HEK293 (cell line): ENCODE measurements at regions not wholly inside any gene's neighbourhood (a gene's known extent, or its start where the extent isn't known, plus 50 kb on each side); places are given as distances from the start of the nearest gene placed in this dataset.

Source experiments
- CTCF ChIA-PET: fragments of 350-600 bp; formaldehyde crosslinking; extraction: SDS; loops from one replicate; lab custom pipeline; 2021; ENCODE audit warnings: antibody characterized with exemption; lab: Yijun Ruan, JAX
- POLR2A ChIA-PET: fragments of 300-600 bp; formaldehyde crosslinking; extraction: SDS; loops from one replicate; lab custom pipeline; 2020; ENCODE audit warnings: antibody characterized with exemption, inconsistent platforms; lab: Yijun Ruan, JAX
- H3K27ac ChIP-seq: fragments of 200-500 bp; sonication (Bioruptor generic); 2 replicates; pipeline ENCODE4 v1.5.1; 2014; ENCODE audit warnings: low read depth, low read length, control low read depth, inconsistent platforms; ENCODE audit errors: extremely low read depth
- H3K36me3 ChIP-seq, 2 experiments: fragments of 200-500 bp in 1 of 2; sonication (Bioruptor generic) in 1 of 2; 1 replicate in 1 of 2; 2 replicates in 1 of 2; pipeline ENCODE4 v1.5.1; 2014 to 2017; ENCODE audit warnings: inconsistent platforms in 2 of 2, low read length in 2 of 2; ENCODE audit not compliant: control insufficient read depth in 2 of 2, insufficient read depth in 1 of 2
- H3K4me1 ChIP-seq: fragments of 200-500 bp; sonication (Bioruptor generic); 2 replicates; pipeline ENCODE4 v1.5.1; 2014; ENCODE audit warnings: mild to moderate bottlenecking, low read length, inconsistent platforms; ENCODE audit not compliant: control insufficient read depth, insufficient read depth
- H3K4me3 ChIP-seq: 2 replicates; pipeline ENCODE4 v1.5.1; 2011; ENCODE audit warnings: low read depth, mild to moderate bottlenecking, control low read depth, low read length, moderate library complexity
- H3K9me3 ChIP-seq: fragments of 200-500 bp; sonication (Bioruptor generic); 2 replicates; pipeline ENCODE4 v1.5.1; 2014; ENCODE audit warnings: low read depth, low read length, inconsistent platforms; ENCODE audit not compliant: control insufficient read depth, insufficient read depth
- BCL11A ChIP-seq: fragments of 450-650 bp; formaldehyde crosslinking; IDR thresholded peaks from 2 replicates; pipeline ENCODE4 v1.5.1; 2016; ENCODE audit warnings: low read depth, missing biosample characterization, missing genetic modification characterization
- PATZ1 ChIP-seq: fragments of 450-650 bp; formaldehyde crosslinking; IDR thresholded peaks from 2 replicates; pipeline ENCODE4 v1.5.1; 2016; ENCODE audit warnings: missing biosample characterization, missing genetic modification characterization
- WT1 ChIP-seq: fragments of 450-650 bp; formaldehyde crosslinking; IDR thresholded peaks from 2 replicates; pipeline ENCODE4 v1.5.1; 2016; ENCODE audit warnings: missing biosample characterization, missing genetic modification characterization
- YY1 ChIP-seq: fragments of 450-650 bp; formaldehyde crosslinking; IDR thresholded peaks from 2 replicates; pipeline ENCODE4 v1.5.1; 2018; ENCODE audit warnings: missing biosample characterization, missing genetic modification characterization
- YY2 ChIP-seq: fragments of 450-650 bp; formaldehyde crosslinking; IDR thresholded peaks from 2 replicates; pipeline ENCODE4 v1.5.1; 2016; ENCODE audit warnings: missing biosample characterization, missing genetic modification characterization
- ZBTB49 ChIP-seq: fragments of 450-650 bp; formaldehyde crosslinking; IDR thresholded peaks from 2 replicates; pipeline ENCODE4 v1.5.1; 2016; ENCODE audit warnings: missing biosample characterization, missing genetic modification characterization, low read depth
- ZNF10 ChIP-seq: fragments of 450-650 bp; formaldehyde crosslinking; IDR thresholded peaks from 2 replicates; pipeline ENCODE4 v1.5.1; 2017; ENCODE audit warnings: missing biosample characterization, missing genetic modification characterization
- ZNF132 ChIP-seq: fragments of 450-650 bp; formaldehyde crosslinking; IDR thresholded peaks from 2 replicates; pipeline ENCODE4 v1.5.1; 2017; ENCODE audit warnings: missing biosample characterization, missing genetic modification characterization, borderline replicate concordance
- ZNF133 ChIP-seq: fragments of 450-650 bp; formaldehyde crosslinking; IDR thresholded peaks from 2 replicates; pipeline ENCODE4 v1.5.1; 2016; ENCODE audit warnings: missing biosample characterization, missing genetic modification characterization
- ZNF140 ChIP-seq: fragments of 450-650 bp; formaldehyde crosslinking; IDR thresholded peaks from 2 replicates; pipeline ENCODE4 v1.5.1; 2016; ENCODE audit warnings: missing biosample characterization, missing genetic modification characterization
- ZNF175 ChIP-seq: fragments of 450-650 bp; formaldehyde crosslinking; IDR thresholded peaks from 2 replicates; pipeline ENCODE4 v1.5.1; 2016; ENCODE audit warnings: missing biosample characterization, missing genetic modification characterization
- ZNF202 ChIP-seq: fragments of 450-650 bp; formaldehyde crosslinking; IDR thresholded peaks from 2 replicates; pipeline ENCODE4 v1.5.1; 2016; ENCODE audit warnings: missing biosample characterization, missing genetic modification characterization, borderline replicate concordance
- ZNF311 ChIP-seq: fragments of 450-650 bp; formaldehyde crosslinking; IDR thresholded peaks from 2 replicates; pipeline ENCODE4 v1.5.1; 2017; ENCODE audit warnings: missing biosample characterization, missing genetic modification characterization, borderline replicate concordance
- ZNF324 ChIP-seq: fragments of 450-650 bp; formaldehyde crosslinking; IDR thresholded peaks from 2 replicates; pipeline ENCODE4 v1.5.1; 2016; ENCODE audit warnings: missing biosample characterization, missing genetic modification characterization
- ZNF398 ChIP-seq: fragments of 450-650 bp; formaldehyde crosslinking; IDR thresholded peaks from 2 replicates; pipeline ENCODE4 v1.5.1; 2017; ENCODE audit warnings: missing biosample characterization, missing genetic modification characterization
- ZNF426 ChIP-seq: fragments of 450-650 bp; formaldehyde crosslinking; IDR thresholded peaks from 2 replicates; pipeline ENCODE4 v1.5.1; 2017; ENCODE audit warnings: missing biosample characterization, missing genetic modification characterization, mild to moderate bottlenecking, inconsistent platforms, moderate library complexity
- ZNF48 ChIP-seq: fragments of 450-650 bp; formaldehyde crosslinking; IDR thresholded peaks from 2 replicates; pipeline ENCODE4 v1.5.1; 2016; ENCODE audit warnings: missing biosample characterization, missing genetic modification characterization
- ZNF488 ChIP-seq: fragments of 450-650 bp; formaldehyde crosslinking; IDR thresholded peaks from 2 replicates; pipeline ENCODE4 v1.5.1; 2016; ENCODE audit warnings: missing biosample characterization, missing genetic modification characterization
- ZNF510 ChIP-seq: fragments of 450-650 bp; formaldehyde crosslinking; IDR thresholded peaks from 2 replicates; pipeline ENCODE4 v1.5.1; 2018; ENCODE audit warnings: mild to moderate bottlenecking, missing genetic modification characterization, missing biosample characterization; ENCODE audit not compliant: insufficient replicate concordance
- ZNF529 ChIP-seq: fragments of 450-650 bp; formaldehyde crosslinking; IDR thresholded peaks from 2 replicates; pipeline ENCODE4 v1.5.1; 2017; ENCODE audit warnings: missing genetic modification characterization, missing biosample characterization; ENCODE audit not compliant: insufficient replicate concordance
- ZNF596 ChIP-seq: fragments of 450-650 bp; IDR thresholded peaks from 2 replicates; pipeline ENCODE4 v1.5.0; 2018; ENCODE audit warnings: missing biosample characterization, mild to moderate bottlenecking, missing genetic modification characterization, moderate library complexity
- ZNF629 ChIP-seq: fragments of 450-650 bp; formaldehyde crosslinking; IDR thresholded peaks from 2 replicates; pipeline ENCODE4 v1.5.1; 2017; ENCODE audit warnings: missing biosample characterization, missing genetic modification characterization
- ZNF639 ChIP-seq: fragments of 450-650 bp; formaldehyde crosslinking; IDR thresholded peaks from 2 replicates; pipeline ENCODE4 v1.5.1; 2016; ENCODE audit warnings: missing biosample characterization, missing genetic modification characterization
- ZXDB ChIP-seq: fragments of 450-650 bp; formaldehyde crosslinking; IDR thresholded peaks from 2 replicates; pipeline ENCODE4 v1.5.1; 2016; ENCODE audit warnings: missing biosample characterization, missing genetic modification characterization

GRCh38 chr10:128848810-128849209, 618.2 kb upstream of the MGMT start (continued):
- TF ChIP-seq ZNF132 (tag by site-specific recombination) (no peak), YY2 (tag by site-specific recombination) (no peak), ZNF175 (tag by site-specific recombination) (no peak), BCL11A (tag by site-specific recombination) (no peak), ZNF202 (no peak), ZNF529 (tag by site-specific recombination) (no peak), ZNF639 (tag by site-specific recombination) (no peak), ZBTB49 (tag by site-specific recombination) (no peak), ZNF10 (no peak)

GRCh38 chr10:128850647-128851046, 616.4 kb upstream of the MGMT start:
- TF ChIP-seq ZNF140 (tag by site-specific recombination) (no peak), ZNF629 (tag by site-specific recombination) (no peak), ZNF510 (tag by site-specific recombination) (no peak), ZNF488 (tag by site-specific recombination) (no peak), ZXDB (tag by site-specific recombination) (no peak), WT1 (tag by site-specific recombination) (no peak), ZNF639 (tag by site-specific recombination) (no peak), YY1 (tag by site-specific recombination) (no peak), ZNF311 (tag by site-specific recombination) (no peak), ZNF398 (no peak), ZNF324 (tag by site-specific recombination) (no peak), ZNF596 (tag by site-specific recombination) (no peak), PATZ1 (no peak), ZNF426 (tag by site-specific recombination) (no peak), ZNF133 (no peak), ZNF48 (tag by site-specific recombination) (no peak)
- no peak overlapping the region for H3K27ac ChIP-seq
- H3K9me3 ChIP-seq = no peaks in the 10 kb centered on the region
- CTCF ChIA-PET = no interaction called here
- H3K36me3 ChIP-seq = no peaks in the 10 kb centered on the region
- H3K4me1 ChIP-seq = peaks cover 8% of the 10 kb centered on the region
- H3K4me3 ChIP-seq = no peak overlapping the region
- POLR2A ChIA-PET = no interaction called here
